K562 (cell line): ENCODE measurements at regions not wholly inside any gene's neighbourhood (a gene's known extent, or its start where the extent isn't known, plus 50 kb on each side); places are given as distances from the start of the nearest gene placed in this dataset.

Experiments
- ATAC-seq: fragments of 200-7000 bp; cut with Tn5 transposase; 3 replicates; pipeline ENCODE4 v1.9.1; 2020; ENCODE audit warnings: moderate library complexity
- BruUV-seq: library from RNA; stranded (reverse); fragments of 400-500 nt; replicated peaks from 2 replicates; lab custom pipeline; 2021; lab: Mats Ljungman, UMichigan
- CTCF ChIA-PET: fragments of 300-600 bp; formaldehyde crosslinking; extraction: SDS; loops from one replicate; lab custom pipeline; 2021; ENCODE audit warnings: low intra/inter-chr PET ratio; lab: Yijun Ruan, JAX
- POLR2A ChIA-PET: fragments of 300-600, 350-650 bp; sonication (Branson Sonifier 250); formaldehyde crosslinking; extraction: SDS; loops from one replicate; lab custom pipeline; 2021; ENCODE audit warnings: antibody characterized with exemption, inconsistent platforms; lab: Yijun Ruan, JAX
- DNase-seq, 4 experiments: peaks; one replicate each; pipeline versions ENCODE4 v3.0.0 to v3.0.0-alpha.2; 2011 to 2018; ENCODE audit warnings: low spot score in 3 of 4, mixed read lengths in 3 of 4; ENCODE audit errors: extremely low read depth in 1 of 4
- FAIRE-seq: peaks from 2 replicates; lab custom pipeline; 2011; peaks lifted over from hg19 to GRCh38; lab: Jason Lieb, UNC
- H2AFZ ChIP-seq: 2 replicates; pipeline ENCODE4 v1.6.0; 2011; ENCODE audit warnings: low read depth, low read length, control low read depth, inconsistent platforms
- H3K27ac ChIP-seq: fragments of 200-600 bp; 3 replicates; pipeline ENCODE4 v1.8.0; 2011; ENCODE audit warnings: low read depth, mild to moderate bottlenecking, control low read depth, inconsistent platforms, low read length, moderate library complexity, mixed read lengths; ENCODE audit errors: extremely low read depth
- H3K27me3 ChIP-seq, 2 experiments: fragments of 300-600 bp in 1 of 2; 2 replicates in 1 of 2; 3 replicates in 1 of 2; pipeline versions ENCODE4 v1.6.0 to v1.8.0; 2011; ENCODE audit warnings: inconsistent platforms in 2 of 2, low read length in 2 of 2, mild to moderate bottlenecking in 1 of 2, mixed read lengths in 1 of 2, moderate library complexity in 1 of 2; ENCODE audit not compliant: control insufficient read depth in 2 of 2, insufficient read depth in 2 of 2
- H3K36me3 ChIP-seq: fragments of 300-600 bp; 3 replicates; pipeline ENCODE4 v1.8.0; 2011; ENCODE audit warnings: mild to moderate bottlenecking, low read length, inconsistent platforms; ENCODE audit not compliant: control insufficient read depth, insufficient read depth
- H3K4me1 ChIP-seq, 2 experiments: fragments of 200-600 bp in 1 of 2; replicated peaks in 1 of 2; 2 replicates in 1 of 2; 3 replicates in 1 of 2; pipeline versions ENCODE4 v1.5.1 to v1.8.0; 2011; ENCODE audit warnings: inconsistent platforms in 2 of 2, low read length in 2 of 2, mild to moderate bottlenecking in 1 of 2, mixed read lengths in 1 of 2, moderate library complexity in 1 of 2; ENCODE audit not compliant: control insufficient read depth in 2 of 2, insufficient read depth in 2 of 2
- H3K4me2 ChIP-seq: 2 replicates; pipeline ENCODE4 v1.6.1; 2011; ENCODE audit warnings: low read length, control low read depth, inconsistent platforms, mixed read lengths; ENCODE audit not compliant: insufficient read depth
- H3K4me3 ChIP-seq: fragments of 200-600 bp; sonication (generic), shearing (Covaris generic); 2 replicates; pipeline ENCODE4 v1.5.1; 2016; ENCODE audit warnings: control low read depth, inconsistent platforms
- H3K79me2 ChIP-seq: fragments of 200-600 bp; 3 replicates; pipeline ENCODE4 v1.8.0; 2011; ENCODE audit warnings: low read length, inconsistent platforms; ENCODE audit not compliant: control insufficient read depth, insufficient read depth
- H3K9ac ChIP-seq, 2 experiments: 2 replicates each; pipeline versions ENCODE4 v1.6.0 to v1.6.1; 2011; ENCODE audit warnings: low read depth in 2 of 2, low read length in 2 of 2, control low read depth in 1 of 2, inconsistent platforms in 1 of 2, mild to moderate bottlenecking in 1 of 2, mixed read lengths in 1 of 2; ENCODE audit not compliant: insufficient read depth in 1 of 2
- H3K9me1 ChIP-seq: one replicate; pipeline ENCODE4 v1.6.0; 2011; ENCODE audit warnings: inconsistent platforms, mild to moderate bottlenecking, low read length, moderate library complexity; ENCODE audit not compliant: control insufficient read depth, insufficient read depth
- H3K9me3 ChIP-seq: replicated peaks from 2 replicates; pipeline ENCODE4 v1.5.1; 2011; ENCODE audit warnings: low read depth, low read length, inconsistent platforms; ENCODE audit not compliant: control insufficient read depth, insufficient read depth
- H4K20me1 ChIP-seq: replicated peaks from 2 replicates; pipeline ENCODE4 v1.6.1; 2011; ENCODE audit warnings: low read length, inconsistent platforms, mixed read lengths; ENCODE audit not compliant: control insufficient read depth, insufficient read depth
- CBX1 ChIP-seq: sonication (generic); IDR thresholded peaks from 2 replicates; pipeline ENCODE4 v1.6.1; 2016; ENCODE audit warnings: antibody characterized with exemption, low read depth, mild to moderate bottlenecking
- CREBBP ChIP-seq: IDR thresholded peaks from one replicate; pipeline ENCODE4 v1.6.1; 2012; ENCODE audit warnings: low read depth, mild to moderate bottlenecking, control low read depth, inconsistent platforms, low read length
- EP400 ChIP-seq: fragments of 450-650 bp; IDR thresholded peaks from 2 replicates; pipeline ENCODE4 v1.6.1; 2017; ENCODE audit warnings: antibody characterized with exemption, mild to moderate bottlenecking, moderate library complexity
- HEY1 ChIP-seq: fragments of 250-450 bp; sonication (Bioruptor Pico); IDR thresholded peaks from 2 replicates; pipeline ENCODE4 v1.5.0; 2020; ENCODE audit warnings: mild to moderate bottlenecking, moderate library complexity, borderline replicate concordance
- JUND ChIP-seq, 2 experiments: IDR thresholded peaks; 2 replicates in 1 of 2; 3 replicates in 1 of 2; pipeline ENCODE4 v1.6.1; 2011; ENCODE audit warnings: borderline replicate concordance in 2 of 2, low read depth in 2 of 2, low read length in 2 of 2, improper control_type of control experiment in 1 of 2, missing biosample characterization in 1 of 2, missing genetic modification characterization in 1 of 2, missing genetic modification reagents in 1 of 2
- MTF1 ChIP-seq: fragments of 250-450 bp; sonication (Bioruptor Pico); IDR thresholded peaks from 2 replicates; pipeline ENCODE4 v1.9.0; 2021; ENCODE audit warnings: moderate library complexity, mild to moderate bottlenecking, inconsistent platforms, borderline replicate concordance
- RBFOX2 ChIP-seq: fragments of 200-400 bp; formaldehyde crosslinking; IDR thresholded peaks from 2 replicates; pipeline ENCODE4 v1.6.1; 2017; ENCODE audit warnings: low read depth, mild to moderate bottlenecking, low read length, moderate library complexity
- TAF1 ChIP-seq: IDR thresholded peaks from 2 replicates; pipeline ENCODE4 v1.6.1; 2011; ENCODE audit warnings: mild to moderate bottlenecking, low read length, moderate library complexity; ENCODE audit not compliant: insufficient read depth, control insufficient read depth, severe bottlenecking; ENCODE audit errors: extremely low read depth
- TRIM25 ChIP-seq: fragments of 450-650 bp; IDR thresholded peaks from 2 replicates; pipeline ENCODE4 v1.7.0; 2016; ENCODE audit warnings: borderline replicate concordance
- ZNF324 ChIP-seq: fragments of 250-450 bp; sonication (Bioruptor Pico); IDR thresholded peaks from 2 replicates; pipeline ENCODE4 v1.4.0; 2020; ENCODE audit warnings: mild to moderate bottlenecking
- ZNF512 ChIP-seq: IDR thresholded peaks from 2 replicates; pipeline ENCODE4 v1.6.1; 2016; ENCODE audit warnings: missing genetic modification characterization, missing compliant biosample characterization
- ZNF583 ChIP-seq: fragments of 250-450 bp; sonication (Bioruptor Pico); IDR thresholded peaks from 2 replicates; pipeline ENCODE4 v1.4.0; 2020
- WGBS: fragments of 100-300 bp; shearing (Covaris generic); methylation state at CpG from one replicate; pipeline ENCODE4 v1.1.6; 2016; ENCODE audit warnings: low coverage, mixed read lengths; ENCODE audit not compliant: insufficient coverage; ENCODE audit errors: missing lambda C conversion rate; 5-methylcytosine and 5-hydroxymethylcytosine counted together
- in situ Hi-C: fragments of 300-500 bp; cut with MboI; formaldehyde crosslinking; loops from 4 replicates; pipeline ENCODE4 v1.15.0; 2018; ENCODE audit warnings: inconsistent platforms, mixed read lengths
- intact Hi-C: fragments of 100-400 bp; cut with micrococcal nuclease; formaldehyde crosslinking; loops from 2 replicates; pipeline ENCODE4 v1.14.2; 2022

- TF ChIP-seq HEY1 (CRISPR knock-in tag), result no peak
- TF ChIP-seq JUND (IDR thresholded peaks at IDR 0.05; ENCODE audit: borderline replicate concordance, low read depth, low read length), result no peak
- no peak for TF ChIP-seq JUND (tag; IDR thresholded peaks at IDR 0.05; ENCODE audit: borderline replicate concordance, low read depth, low read length)
- no peak for TF ChIP-seq EP400
- no peak for TF ChIP-seq ZNF583
- TF ChIP-seq ZNF324 (CRISPR knock-in tag), result no peak
These were observed 415.4 kb upstream of the PCDH20 start (continued) for GRCh38 chr13:61831026-61831425.

GRCh38 chr13:61830475-61830874 is 414.8 kb upstream of the PCDH20 start:
- CTCF ChIA-PET, result no interaction called here
- Histone ChIP-seq H3K27ac (no peak overlapping the region), H3K9ac (no peak overlapping the region), H2AFZ (no peak overlapping the region), H3K36me3 (no peaks in the 10 kb centered on the region), H3K79me2 (no peaks in the 10 kb centered on the region), H3K4me2 (no peak overlapping the region), H3K9me1 (no peaks in the 10 kb centered on the region), H3K4me1 (no peaks in the 10 kb centered on the region), H3K9me3 (no peaks in the 10 kb centered on the region)
- ATAC-seq (no peak), DNase-seq (no peak), FAIRE-seq (no peak)
- no TSS peak for BruUV-seq
- POLR2A ChIA-PET, result no interaction called here
- in situ Hi-C loops (no loop called here), intact Hi-C loops (no loop called here)
- WGBS, result 0% methylated on average over 1 of the region's 1 CpG
- TF ChIP-seq TRIM25 (no peak), RBFOX2 (no peak), CBX1 (no peak), ZNF512 (no peak), TAF1 (no peak), MTF1 (no peak), CREBBP (no peak)
- TF ChIP-seq, all 486 proteins: peak for 0
- no peaks in the 10 kb centered on the region for H4K20me1 ChIP-seq
- no peaks in the 10 kb centered on the region for H3K27me3 ChIP-seq
- no peak overlapping the region for H3K4me3 ChIP-seq
